ENCODE measurements at regions not wholly inside any gene's neighbourhood (a gene's known extent, or its start where the extent isn't known, plus 50 kb on each side); places are given as distances from the start of the nearest gene placed in this dataset.

DNA sequence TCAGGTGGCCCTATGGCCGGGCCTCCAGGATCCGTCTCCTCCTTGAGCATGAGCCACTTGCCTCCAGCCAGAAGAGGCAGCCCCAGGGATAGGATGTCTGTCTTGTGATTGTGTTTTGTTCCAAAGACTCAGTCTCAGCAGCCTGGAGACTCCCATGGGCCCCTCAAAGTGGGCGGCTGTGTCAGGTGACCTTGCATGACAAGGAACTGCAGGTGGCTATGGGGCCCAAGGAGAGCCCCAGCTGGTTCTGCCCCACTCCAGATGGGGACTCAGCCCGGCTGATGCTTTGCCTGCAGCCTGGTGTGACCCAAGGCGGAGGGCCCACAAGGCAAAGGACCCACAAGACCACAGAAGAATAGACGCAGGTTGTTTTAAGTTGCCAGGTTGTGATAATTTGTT lies 284.3 kb upstream of the IRX4 start:
- TF ChIP-seq, protein P1, sequence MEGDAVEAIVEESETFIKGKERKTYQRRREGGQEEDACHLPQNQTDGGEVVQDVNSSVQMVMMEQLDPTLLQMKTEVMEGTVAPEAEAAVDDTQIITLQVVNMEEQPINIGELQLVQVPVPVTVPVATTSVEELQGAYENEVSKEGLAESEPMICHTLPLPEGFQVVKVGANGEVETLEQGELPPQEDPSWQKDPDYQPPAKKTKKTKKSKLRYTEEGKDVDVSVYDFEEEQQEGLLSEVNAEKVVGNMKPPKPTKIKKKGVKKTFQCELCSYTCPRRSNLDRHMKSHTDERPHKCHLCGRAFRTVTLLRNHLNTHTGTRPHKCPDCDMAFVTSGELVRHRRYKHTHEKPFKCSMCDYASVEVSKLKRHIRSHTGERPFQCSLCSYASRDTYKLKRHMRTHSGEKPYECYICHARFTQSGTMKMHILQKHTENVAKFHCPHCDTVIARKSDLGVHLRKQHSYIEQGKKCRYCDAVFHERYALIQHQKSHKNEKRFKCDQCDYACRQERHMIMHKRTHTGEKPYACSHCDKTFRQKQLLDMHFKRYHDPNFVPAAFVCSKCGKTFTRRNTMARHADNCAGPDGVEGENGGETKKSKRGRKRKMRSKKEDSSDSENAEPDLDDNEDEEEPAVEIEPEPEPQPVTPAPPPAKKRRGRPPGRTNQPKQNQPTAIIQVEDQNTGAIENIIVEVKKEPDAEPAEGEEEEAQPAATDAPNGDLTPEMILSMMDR (IDR thresholded peaks at IDR 0.05; ENCODE audit: insufficient read depth, low read length, poor library complexity, severe bottlenecking), result no peak
- TF ChIP-seq EZH2phosphoT487 (conservative IDR thresholded peaks at IDR 0.05; ENCODE audit: low read length), result no peak
